A549 (cell line): ENCODE measurements at regions not wholly inside any gene's neighbourhood (a gene's known extent, or its start where the extent isn't known, plus 50 kb on each side); places are given as distances from the start of the nearest gene placed in this dataset.
"Not testable (repeated sequence)": the region's sequence is repeated elsewhere in the genome, so short reads cannot be mapped to it uniquely, and the experiment has no call there.

ENCODE experiments used
- CEBPB ChIP-seq, 2 experiments: fragments of >200 bp in 1 of 2; sonication (Bioruptor Twin) in 1 of 2; formaldehyde crosslinking in 1 of 2; IDR thresholded peaks; 2 replicates each; pipeline ENCODE4 v1.6.1; 2012 to 2016
- CTCF ChIP-seq: fragments of >200 bp; sonication (Bioruptor Twin); formaldehyde crosslinking; IDR thresholded peaks from 3 replicates; pipeline ENCODE4 v1.5.1; 2016
- ELK1 ChIP-seq: fragments of 150-350 bp; IDR thresholded peaks from 2 replicates; pipeline ENCODE4 v1.6.1; 2014; ENCODE audit warnings: low read depth, mild to moderate bottlenecking, low read length
- HDAC2 ChIP-seq: fragments of 200-600 bp; sonication (generic); IDR thresholded peaks from 2 replicates; pipeline ENCODE4 v1.6.1; 2016
- HMGXB4 ChIP-seq: fragments of 250-450 bp; sonication (Bioruptor Pico); IDR thresholded peaks from 2 replicates; pipeline ENCODE4 v1.5.0; 2021; ENCODE audit warnings: mild to moderate bottlenecking, moderate library complexity, borderline replicate concordance
- JUN ChIP-seq, 2 experiments: fragments of >200 bp; sonication (Bioruptor Twin); formaldehyde crosslinking; IDR thresholded peaks; 2 replicates in 1 of 2; 3 replicates in 1 of 2; pipeline ENCODE4 v1.6.1; 2016 to 2017
- PHF8 ChIP-seq: fragments of 200-600 bp; sonication (generic); IDR thresholded peaks from 2 replicates; pipeline ENCODE4 v1.6.1; 2016; ENCODE audit warnings: low read depth, mild to moderate bottlenecking, antibody characterized with exemption, moderate library complexity, borderline replicate concordance
- POLR2A ChIP-seq: IDR thresholded peaks from 2 replicates; pipeline ENCODE4 v1.6.1; 2012; ENCODE audit warnings: mild to moderate bottlenecking, low read length
- RAD21 ChIP-seq, 2 experiments: fragments of >200 bp in 1 of 2; sonication (Bioruptor Twin) in 1 of 2; formaldehyde crosslinking in 1 of 2; IDR thresholded peaks in 1 of 2; conservative IDR thresholded peaks in 1 of 2; 2 replicates in 1 of 2; 3 replicates in 1 of 2; pipeline ENCODE4 v1.6.1; 2012 to 2018; ENCODE audit warnings: inconsistent platforms in 1 of 2
- REST ChIP-seq: fragments of 200-600 bp; sonication (generic); IDR thresholded peaks from 2 replicates; pipeline ENCODE4 v1.6.1; 2016; ENCODE audit warnings: antibody characterized with exemption, mild to moderate bottlenecking, moderate library complexity
- SMC3 ChIP-seq: fragments of >200 bp; sonication (Bioruptor Twin); formaldehyde crosslinking; IDR thresholded peaks from 3 replicates; pipeline ENCODE4 v1.6.1; 2018; ENCODE audit warnings: inconsistent platforms

GRCh38 chr10:63848871-63849270, 327.7 kb downstream of the REEP3 start:
- TF ChIP-seq SMC3; CTCF; ELK1; POLR2A; RAD21 (conservative IDR thresholded peaks at IDR 0.05 in 1 of 2, IDR thresholded peaks at IDR 0.05 in 1 of 2); REST; JUN (IDR thresholded peaks at IDR 0.05); CEBPB (IDR thresholded peaks at IDR 0.05); HDAC2; PHF8; HMGXB4 (CRISPR knock-in tag): not testable (repeated sequence)
